ENCODE measurements at regions not wholly inside any gene's neighbourhood (a gene's known extent, or its start where the extent isn't known, plus 50 kb on each side); places are given as distances from the start of the nearest gene placed in this dataset.
"Not testable (repeated sequence)": the region's sequence is repeated elsewhere in the genome, so short reads cannot be mapped to it uniquely, and the experiment has no call there.

DNA sequence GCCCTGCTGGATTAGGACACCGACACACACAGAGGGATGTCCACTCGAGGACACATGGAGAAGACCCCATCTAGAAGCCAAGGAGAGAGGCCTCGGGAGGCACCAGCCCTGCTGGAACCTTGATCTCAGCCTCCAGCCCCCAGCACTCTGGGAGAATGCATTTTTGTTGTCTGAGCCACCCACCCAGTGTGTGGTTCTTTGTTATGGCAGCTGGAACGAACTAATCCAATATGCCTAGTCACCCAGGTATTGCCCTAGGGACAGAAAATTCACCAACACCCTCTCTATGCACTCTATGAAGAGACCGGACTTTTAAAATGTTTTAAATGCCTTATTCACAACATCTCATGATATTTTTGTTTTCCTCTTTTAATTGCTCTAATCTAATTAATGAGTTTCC, 117.4 kb downstream of the CRYAA start:
- DNase-seq = no peak

GRCh38 chr21:43284700-43285099, 115.9 kb downstream of the CRYAA start:
- DNase-seq = no peak

- no peak for DNase-seq
These were observed 115.4 kb downstream of the CRYAA start for GRCh38 chr21:43284238-43284637.

GRCh38 chr21:43283925-43284221, 115.1 kb downstream of the CRYAA start:
- not testable (repeated sequence) for DNase-seq

DNA sequence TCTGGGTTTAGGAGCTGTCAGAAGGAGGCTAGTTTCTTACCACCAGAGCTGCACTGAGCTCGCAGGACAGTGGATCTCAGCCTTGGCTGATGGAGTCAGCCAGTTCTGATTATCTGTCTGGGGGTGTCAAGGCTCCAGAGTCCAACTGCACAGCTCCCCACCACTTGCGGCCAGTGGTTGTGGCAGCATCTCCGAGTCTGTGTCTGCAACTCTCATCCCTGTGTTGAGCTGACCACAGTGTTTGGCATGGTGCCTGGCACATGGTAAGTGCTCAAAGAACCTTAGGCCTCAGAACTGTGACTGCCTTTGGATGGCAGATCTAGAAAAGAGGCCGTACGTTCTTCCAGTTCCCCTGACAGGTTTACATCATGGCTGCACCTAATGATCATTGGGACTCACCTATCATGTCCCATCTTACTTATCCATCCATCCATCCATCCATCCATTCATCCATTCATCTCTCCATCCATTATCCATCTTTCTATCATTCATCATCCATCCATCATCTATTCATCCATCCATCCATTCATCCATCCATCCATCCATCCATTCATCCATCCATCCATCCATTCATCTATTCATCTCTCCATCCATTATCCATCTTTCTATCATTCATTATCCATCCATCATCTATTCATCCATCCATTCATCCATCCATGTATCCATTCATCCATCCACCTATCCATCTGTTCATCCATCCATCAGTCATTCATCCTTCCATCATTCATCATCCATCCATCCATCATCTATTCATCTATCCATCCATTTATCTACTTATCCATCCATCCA, 114.5 kb downstream of the CRYAA start:
- DNase-seq = no peak

DNA sequence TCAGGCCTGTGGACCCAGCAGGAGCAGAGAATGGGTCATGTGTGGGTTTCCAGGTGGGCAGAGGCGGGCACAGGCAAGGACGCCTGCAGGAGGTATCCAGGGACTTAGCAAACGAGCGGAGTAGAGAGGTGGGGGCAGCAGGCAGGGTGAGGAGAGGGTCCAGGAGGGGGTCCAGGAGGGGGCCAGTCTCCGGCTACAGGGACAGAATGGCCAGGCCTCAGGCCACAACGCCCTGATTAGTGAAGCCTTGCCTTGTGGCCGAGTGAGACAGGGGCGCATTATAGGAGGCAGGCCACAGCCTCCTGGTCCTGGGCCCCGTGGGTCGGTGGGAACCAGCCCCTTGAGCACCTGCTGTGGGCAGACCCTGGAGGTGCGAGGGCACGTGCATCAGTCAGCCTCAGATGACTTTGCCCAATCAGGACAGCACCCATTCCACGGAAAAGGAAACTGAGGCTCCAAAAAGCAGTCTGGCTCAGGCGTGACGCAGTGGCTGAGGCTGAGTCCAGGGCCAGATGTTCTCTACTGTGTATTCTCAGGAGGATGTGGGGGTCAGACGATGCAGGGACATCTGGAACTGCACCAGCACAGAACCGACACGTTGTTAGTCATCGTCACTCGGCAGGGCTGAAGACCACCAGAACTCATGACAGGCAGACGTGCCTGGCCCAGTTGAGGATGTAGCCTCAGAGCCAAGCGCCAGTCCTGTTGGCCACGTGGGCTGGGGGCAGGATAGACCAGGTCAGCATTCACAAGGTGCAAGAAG, 113.7 kb downstream of the CRYAA start:
- DNase-seq = no peak

GRCh38 chr21:43281661-43282357, 113.0 kb downstream of the CRYAA start:
- DNase-seq = no peak

DNA sequence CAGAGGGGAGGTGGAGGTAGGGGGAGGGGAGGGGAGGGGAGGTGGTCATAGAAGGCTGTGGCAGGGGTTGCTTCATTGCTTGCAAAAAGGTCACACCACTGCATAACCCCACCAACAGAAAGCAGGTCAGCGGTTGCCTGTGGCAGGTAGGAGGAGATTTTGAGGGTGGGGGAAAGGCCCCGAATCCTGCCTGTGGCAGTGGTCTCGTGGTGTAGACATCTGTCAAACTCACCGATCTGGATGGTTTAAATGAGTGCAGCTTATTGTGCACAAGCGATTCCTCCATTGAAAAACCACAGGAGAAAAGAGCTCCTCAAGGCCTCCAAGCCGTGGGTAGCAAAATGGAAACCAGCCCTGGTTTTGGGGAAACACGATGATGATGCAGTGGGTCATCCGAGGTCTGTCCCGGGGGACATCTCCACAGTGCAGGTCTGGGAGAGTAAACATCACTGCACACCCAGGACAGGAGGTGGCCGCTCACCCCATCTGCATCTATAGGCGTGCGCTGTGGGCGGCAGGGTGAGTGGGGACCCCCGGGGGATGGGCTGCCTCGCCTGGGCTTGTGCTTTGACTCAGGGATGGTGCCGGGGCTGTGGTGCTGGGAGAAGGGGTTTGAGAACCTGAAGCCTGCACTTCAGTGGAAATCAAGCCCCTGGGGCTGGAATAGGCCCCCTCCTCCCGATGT, 112.3 kb downstream of the CRYAA start:
- no peak for DNase-seq

DNA sequence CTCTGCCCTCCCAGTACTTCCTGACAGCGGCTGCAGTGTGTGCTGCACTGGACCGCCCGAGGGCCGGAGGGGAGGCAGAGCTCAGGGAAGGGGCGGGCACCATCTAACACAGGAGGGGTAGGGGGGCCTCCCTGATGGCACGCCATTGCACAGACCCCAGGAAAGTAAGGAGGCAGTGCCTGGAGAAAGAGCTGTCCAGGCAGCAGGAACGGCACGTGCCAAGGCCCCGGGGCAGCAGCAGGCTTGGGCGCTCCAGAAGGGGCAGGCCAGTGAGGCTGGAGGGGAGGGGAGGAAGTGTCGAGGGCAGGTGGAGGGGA, 110.7 kb downstream of the CRYAA start:
- no peak for DNase-seq

GRCh38 chr21:43278766-43279577, 110.2 kb downstream of the CRYAA start:
- no peak for DNase-seq

GRCh38 chr21:43278359-43278758, 109.6 kb downstream of the CRYAA start:
- DNase-seq = no peak

- no peak for DNase-seq
These were observed 108.9 kb downstream of the CRYAA start for GRCh38 chr21:43277481-43278351.

GRCh38 chr21:43276811-43277210, 108.0 kb downstream of the CRYAA start:
- DNase-seq = no peak

DNA sequence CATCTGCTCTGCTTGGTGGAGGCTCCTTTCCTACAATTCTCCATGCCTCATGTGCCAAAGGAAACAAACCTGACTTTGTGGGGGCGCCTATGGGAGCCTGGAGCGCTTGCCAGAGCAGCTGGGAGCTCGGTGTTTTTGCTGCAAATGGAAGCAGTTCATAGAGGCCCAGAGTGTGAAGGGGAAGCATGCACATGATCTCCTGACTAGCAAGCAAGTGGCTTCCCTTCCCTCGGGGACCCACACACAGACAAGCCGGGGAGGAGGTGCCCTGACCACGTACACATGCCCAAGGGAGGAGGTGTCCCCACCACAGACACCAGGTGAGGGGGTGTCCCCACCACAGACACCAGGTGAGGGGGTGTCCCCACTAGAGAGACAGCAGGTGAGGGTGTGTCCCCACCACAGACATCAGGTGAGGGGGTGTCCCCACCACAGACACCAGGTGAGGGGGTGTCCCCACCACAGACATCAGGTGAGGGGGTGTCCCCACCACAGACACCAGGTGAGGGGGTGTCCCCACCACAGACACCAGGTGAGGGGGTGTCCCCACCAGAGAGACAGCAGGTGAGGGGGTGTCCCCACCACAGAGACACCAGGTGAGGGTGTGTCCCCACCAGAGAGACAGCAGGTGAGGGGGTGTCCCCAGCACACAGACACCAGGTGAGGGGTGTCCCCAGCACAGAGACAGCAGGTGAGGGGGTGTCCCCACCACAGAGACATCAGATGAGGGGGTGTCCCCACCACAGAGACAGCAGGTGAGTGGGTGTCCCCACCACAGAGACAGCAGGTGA, 106.8 kb downstream of the CRYAA start:
- no peak for DNase-seq

DNA sequence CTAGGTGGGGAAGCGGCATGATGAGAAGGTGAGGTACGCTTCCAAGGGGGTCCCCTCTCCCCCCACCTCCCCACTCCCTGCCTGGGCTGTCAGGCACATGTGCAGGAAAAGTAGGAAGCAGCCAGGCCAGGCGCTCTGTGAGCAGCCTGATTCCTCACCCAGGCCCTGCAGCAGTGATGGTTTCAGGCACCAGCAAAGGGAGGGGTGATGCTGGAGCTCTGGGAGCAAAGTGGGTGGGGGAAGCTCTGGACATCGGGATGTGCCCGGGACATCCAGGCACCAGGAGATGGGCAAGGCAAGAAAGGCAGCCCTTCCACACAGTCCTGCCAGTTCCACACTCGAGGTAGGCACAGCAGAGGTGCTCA, 106.1 kb downstream of the CRYAA start:
- DNase-seq = no peak

GRCh38 chr21:43274022-43274945, 105.5 kb downstream of the CRYAA start:
- DNase-seq = no peak

DNA sequence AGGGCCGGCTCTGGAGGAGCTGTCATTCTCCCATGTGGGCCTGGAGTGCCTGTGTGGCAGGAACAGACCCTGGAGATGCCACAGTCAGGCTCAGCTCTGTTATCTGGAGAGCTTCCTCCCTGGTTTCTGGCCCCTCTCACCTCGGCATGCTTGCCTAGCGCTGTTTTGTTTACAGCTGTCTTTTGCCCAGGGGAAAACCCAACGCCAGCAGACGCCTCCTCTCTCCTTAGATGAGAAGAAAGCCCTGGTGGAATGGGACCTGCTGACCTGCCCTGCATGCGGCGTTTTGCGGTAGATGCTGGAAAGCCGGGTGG, 104.9 kb downstream of the CRYAA start:
- no peak for DNase-seq

DNA sequence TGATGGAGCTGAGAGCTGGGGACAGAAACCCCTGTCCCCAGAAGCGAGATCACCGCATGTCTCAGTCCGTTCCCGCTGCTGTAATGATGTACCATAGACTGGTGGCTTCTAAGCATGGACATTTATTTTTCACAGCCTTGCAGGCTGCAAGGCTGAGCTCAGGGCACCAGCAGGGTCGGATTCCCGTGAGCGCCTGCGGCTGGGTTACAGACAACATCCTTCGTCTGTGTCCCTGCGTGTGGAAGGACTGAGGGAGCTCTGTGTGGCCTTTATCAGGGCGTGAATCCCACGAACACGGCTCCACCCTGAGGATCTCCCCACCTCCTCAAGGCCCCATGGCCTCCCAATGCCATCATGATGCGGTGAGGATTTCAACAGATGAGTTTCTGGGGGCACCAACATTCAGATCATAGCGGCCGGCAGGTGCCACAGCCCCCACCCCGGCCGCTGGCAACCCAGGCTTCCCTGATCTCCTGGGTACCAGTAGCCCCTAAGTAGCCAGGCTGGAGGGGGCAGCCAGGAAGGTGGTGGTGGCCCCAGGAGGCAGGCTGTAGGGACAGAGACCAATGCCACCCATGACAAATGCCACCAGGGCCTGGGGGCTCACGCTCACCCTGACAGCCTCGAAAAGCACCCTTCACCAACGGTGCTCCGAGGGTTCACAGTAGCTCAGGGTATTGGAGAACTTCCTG, 104.4 kb downstream of the CRYAA start:
- DNase-seq = no peak

- no peak for DNase-seq
These were observed 103.8 kb downstream of the CRYAA start for GRCh38 chr21:43272591-43272990.
